Activated CD4-positive, alpha-beta T cell treated with anti-CD3 and anti-CD28 coated beads, Interleukin-2, Interleukin-6, amounts not matched to agents 100 ng/mL and 50 ng/mL, durations not matched to agents 16 hours and 8 hours (primary cell): ENCODE measurements at regions not wholly inside any gene's neighbourhood (a gene's known extent, or its start where the extent isn't known, plus 50 kb on each side); places are given as distances from the start of the nearest gene placed in this dataset.
A peak's percentile ranks its signal among the peaks of the same experiment; 100 is the strongest.

Source experiments
- DNase-seq: peaks from one replicate; pipeline ENCODE4 v3.0.0-alpha.2; 2020

DNA sequence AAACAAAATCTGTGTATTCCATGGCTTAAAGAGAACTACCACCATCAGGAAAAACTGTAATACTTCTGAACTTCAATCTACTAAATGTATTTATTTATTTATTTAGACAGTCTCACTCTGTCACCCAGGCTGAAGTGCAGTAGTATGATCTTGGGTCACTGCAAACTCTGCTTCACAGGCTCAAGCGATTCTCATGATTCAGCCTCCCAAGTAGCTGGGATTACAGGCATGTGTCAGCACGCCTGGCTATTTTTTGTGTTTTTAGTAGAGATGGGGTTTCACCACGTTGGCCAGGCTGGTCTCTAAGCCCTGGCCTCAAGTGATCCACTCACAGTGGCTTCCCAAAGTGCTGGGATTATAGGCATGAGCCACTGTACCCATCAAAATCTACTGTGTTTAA lies 202.3 kb upstream of the POU1F1 start:
- DNase-seq: no peak

DNA sequence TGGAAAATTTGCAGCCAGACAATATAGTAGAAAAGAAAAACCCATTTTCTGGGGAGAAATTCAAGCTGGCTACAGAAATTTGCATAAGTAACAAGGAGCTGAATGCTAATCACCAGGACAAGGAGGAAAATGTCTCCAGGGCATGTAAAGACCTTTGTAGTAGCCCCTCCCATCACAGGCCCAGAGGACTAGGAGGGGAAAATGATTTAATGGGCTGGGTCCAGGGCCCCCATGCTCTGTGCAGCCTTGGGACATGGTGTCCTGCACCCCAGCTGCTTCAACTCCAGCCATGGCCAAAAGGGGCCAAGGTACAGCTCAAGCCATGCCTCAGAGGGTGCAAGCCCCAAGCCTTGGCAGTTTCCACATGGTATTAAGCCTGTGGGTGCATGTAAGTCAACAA lies 197.6 kb upstream of the POU1F1 start:
- DNase-seq: no peak

DNA sequence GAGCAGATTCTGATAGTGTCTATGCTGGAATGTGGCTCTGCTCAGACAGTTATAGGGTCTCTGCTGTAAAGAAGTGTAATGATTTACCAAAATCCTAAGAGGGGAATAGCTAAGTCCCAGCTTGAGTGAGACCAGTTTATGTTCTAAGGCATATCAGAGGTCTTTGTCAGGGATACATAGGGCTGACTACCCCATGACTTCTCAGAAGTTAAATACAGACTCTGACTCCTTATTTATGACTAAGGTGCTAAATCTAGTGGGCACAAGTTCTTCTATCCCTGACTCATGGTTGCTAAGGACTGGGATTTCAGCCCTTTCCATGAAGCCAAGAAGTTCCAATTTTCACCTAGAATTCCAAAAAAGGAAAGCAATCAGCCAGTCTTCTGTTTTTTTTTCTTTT lies 192.6 kb upstream of the POU1F1 start:
- DNase-seq: no peak

DNA sequence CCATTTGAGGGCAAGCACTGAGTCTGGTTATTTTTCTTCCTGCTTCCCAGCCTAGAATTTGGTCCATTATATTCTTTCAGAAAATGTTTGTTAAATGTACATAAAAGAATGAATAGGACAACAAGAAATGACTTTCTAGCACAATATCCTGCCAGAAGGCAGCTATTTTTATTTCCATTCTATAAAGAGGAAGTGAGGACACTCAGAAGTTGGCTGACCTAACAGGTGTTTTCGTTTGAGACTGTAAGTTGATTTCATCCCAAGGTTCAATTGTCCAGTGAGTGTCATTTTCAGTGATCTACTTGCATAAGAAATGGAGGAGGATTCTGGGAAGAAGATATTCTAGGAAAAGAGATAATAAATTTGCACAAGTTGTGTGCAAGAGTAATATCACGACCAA lies 191.9 kb upstream of the POU1F1 start:
- DNase-seq: no peak

DNA sequence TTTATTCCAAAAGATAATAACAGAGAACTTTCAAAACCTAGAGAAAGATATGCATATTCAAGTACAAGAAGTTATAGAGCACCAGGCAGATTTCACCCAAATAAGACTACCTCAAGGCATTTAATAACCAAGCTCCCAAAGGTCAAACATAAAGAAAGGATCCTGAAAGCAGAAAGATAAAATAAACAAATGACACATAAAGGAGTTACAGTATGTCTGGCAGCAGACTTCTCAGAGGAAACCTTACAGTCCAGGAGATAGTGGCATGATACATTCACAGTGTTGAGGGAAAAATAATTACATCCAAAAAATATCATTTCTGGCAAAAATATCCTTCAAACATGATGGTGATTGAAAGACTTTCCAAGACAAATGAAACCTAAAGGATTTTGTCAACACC lies 185.8 kb upstream of the POU1F1 start:
- DNase-seq: no peak

DNA sequence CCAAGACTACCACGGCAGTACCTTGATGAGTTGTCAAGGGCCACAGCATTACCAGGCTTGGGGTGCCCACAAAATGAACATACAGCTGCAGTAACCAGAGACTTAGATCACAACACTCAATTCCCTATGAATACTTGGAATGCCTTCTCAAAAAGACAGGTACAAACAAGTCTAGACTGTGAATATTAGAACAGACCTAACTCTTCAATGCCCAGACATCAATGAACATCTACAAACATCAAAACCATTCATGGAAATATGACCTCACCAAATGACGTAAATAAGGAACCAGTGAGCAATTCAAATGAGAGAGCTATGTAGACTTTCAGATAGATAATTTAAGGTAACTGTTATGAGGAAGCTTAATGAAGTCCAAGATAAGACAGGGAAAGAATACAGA lies 185.1 kb upstream of the POU1F1 start:
- DNase-seq: no peak

DNA sequence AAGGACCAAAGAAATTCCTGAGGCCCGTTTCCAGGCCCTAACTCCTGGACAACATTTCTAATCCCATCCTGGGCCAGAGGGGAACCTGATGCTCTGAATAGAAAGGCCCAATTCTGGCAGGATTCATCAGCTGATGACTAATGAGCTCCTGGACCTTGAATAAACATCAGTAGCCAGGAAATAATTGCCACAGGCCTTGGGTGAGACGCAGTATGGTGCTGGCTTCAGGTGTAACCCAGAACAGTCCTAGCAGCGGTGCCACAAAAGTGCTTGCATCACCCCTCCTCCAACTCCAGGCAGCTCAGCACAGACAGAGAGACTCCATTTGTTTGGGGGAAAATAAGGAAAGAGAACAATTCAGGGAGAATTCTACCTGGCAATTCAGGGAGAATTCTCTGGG lies 184.7 kb upstream of the POU1F1 start:
- no peak for DNase-seq

DNA sequence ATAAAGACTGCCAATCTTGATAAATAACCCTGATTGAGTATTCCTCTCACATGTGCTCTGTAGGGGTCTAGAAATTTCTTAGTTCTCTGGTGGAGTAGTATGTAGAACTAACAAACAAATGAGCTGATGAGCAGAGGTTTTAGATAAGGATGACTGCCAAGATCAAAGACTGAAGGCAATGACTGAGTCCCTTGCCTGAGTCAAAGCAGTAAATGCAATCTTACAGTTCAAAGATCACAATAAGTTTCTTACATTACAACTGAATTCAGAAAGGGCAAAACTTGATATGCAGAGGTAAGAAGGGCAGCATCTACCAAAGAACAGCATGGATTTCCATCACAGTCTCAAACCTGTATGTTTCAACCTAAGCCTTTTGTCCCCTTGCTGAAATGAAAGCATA lies 172.2 kb upstream of the POU1F1 start:
- DNase-seq: no peak

DNA sequence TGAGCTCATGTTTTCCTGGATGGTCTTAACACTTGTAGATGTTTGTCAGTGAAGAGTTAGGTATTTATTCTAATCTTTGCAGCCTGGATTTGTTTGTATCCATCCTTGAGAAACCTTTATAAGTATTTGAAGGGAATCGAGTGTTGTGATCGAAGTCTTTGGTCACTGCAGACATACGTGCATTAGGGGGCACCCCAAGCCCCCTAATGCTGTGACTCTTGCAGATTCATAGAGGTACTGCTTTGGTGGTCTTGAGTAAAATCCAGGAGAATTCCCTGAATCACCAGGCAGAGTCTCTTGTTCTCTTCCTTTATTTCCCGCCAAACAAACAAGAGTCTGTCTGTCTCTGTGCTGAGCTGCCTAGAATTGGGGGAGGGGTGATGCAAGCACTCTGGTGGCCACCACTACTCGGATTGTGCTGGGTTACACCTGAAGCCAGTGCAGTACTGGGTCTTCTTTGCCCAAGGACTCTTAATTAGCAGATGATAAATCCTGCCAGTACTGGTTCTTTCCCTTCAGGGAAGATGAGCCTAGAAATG lies 170.5 kb upstream of the POU1F1 start:
- no peak for DNase-seq

DNA sequence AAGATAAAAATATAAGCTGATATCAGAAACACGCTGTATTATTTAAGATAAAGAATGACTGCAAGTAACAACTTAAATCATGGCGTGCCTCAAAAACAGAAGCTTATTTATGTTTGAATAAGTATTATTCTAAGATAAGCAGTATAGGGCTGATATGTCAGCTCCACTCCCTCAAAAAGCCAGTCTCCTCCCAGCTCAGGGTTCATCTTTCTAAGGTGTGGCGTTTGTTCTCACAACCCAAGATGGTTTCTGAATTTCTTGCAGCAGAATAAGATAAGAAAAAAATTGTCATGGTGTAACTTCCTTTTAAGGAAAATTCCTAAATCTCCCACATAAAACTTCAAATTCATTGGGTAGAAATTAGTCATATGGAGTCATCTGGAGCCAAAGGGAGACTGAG lies 166.1 kb upstream of the POU1F1 start:
- DNase-seq: no peak

DNA sequence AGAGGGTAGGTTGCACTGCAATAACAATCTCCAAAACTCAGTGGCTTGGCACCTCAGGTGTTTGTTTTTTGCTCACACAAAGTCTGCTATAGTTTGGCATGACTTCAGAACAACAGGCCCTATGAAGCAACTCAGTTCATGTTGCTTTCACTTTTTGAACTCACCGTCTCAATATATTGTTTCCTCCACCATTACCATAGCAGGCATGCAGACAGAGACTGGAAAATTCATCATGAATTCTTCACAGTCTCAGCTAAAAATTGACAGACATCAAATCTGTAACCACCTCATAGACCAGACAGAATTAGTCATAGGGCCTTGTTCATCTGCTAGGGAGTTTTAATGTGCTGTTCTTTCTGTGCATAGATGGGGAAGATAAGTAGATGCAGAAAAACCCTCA lies 161.4 kb upstream of the POU1F1 start:
- DNase-seq: peak; percentile 1

DNA sequence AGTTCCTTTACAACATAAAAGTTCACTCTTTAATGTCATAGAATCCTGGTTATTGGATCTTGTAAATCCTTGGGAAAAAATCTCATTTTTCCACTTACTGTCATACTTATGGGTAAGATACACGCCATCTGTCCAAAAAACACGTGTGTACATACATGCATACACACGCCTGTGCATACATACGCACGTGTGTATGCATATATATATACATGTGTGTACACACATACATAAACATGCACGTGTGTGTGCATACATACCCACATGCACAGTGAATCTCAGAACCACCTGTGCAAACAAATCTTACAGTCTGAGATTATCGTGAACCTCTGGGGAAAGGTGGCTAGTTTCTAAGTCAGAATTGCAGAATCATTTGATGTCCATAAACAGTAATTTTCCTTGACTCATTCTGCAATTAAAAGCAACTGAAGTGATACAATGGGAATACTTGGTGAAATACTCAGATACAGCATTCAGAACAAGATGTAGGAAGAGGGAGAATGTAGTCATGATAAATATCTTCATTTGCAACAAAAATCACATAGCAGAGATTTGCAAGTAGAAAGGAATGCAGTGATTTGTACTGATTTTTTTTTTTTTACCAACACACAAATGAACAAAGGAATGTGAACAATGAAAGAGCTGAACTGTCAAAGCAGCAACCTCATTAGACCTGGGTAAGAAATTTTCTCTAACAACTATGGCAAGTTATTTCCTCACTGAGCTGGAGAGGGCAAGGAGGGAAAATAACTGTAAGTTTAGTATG lies 160.6 kb upstream of the POU1F1 start:
- no peak for DNase-seq

DNA sequence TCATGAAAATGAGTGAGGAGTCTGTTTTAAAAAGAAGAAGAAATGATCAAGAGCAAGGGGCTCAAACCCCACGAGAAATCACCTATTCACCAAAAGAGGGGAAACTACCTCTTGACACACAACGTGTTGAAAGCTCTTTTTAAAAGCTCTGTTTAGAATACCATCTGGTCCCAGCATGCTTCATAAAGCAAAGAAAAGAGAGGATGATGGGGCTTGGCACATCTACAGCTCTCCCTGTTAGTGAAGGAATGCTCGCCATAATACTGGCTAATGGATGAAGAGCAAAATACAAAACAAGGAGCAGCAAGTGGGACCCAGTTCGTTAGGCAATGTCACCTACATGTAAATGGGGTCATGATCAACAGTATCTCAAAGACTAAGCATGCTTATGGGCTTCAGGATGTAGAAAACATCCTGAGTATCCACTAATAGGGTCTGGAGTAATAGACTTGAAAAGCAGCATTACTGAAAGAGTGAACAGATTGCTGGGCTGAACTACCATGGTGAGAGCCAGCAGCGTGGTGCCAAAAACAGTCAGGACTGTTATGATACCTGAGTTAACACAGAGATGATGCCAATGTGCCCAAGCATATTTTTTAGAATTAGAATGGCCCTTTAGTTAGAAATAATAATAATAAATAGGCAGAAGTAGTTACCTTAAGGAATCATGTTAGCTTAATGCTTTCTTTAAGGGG lies 159.7 kb upstream of the POU1F1 start:
- no peak for DNase-seq

DNA sequence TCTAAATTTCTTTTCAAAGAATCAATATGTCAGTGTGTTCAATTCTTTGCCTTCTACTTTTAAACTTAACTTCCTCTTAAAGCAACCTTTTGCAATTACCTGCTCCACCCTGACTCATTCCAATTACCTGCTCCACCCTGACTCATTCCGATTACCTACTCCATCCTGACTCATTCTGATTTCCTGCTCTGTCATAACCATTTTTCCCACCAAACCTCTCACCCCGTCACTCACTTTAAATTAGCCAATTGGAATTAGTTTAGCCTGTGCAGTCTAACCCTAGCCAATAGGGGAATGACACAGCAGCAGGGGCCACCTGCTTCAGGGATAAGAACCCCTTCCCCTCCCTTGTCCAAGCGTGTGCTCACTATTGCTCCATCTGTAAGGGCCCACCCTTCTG lies 157.1 kb upstream of the POU1F1 start:
- DNase-seq: peak; percentile 40

DNA sequence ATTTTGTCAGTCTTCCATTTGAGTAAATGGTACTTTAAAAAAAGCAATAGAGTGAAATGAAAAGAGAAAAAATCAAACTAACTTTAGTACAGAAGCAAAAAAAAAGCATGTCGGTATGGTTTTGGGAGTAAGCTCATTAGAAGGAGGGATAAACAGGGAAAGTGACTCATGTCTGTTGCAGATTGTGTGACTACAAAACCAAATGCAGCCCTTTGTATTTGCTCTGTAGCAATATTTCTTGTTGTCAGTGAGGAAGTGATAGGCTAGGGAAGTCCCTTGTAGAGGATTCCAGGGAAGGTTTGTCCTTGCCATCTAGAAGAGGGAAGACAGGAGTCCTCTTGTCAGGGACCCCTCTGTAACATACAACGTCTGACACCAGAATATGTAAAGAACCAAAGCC lies 150.5 kb upstream of the POU1F1 start:
- DNase-seq: no peak

DNA sequence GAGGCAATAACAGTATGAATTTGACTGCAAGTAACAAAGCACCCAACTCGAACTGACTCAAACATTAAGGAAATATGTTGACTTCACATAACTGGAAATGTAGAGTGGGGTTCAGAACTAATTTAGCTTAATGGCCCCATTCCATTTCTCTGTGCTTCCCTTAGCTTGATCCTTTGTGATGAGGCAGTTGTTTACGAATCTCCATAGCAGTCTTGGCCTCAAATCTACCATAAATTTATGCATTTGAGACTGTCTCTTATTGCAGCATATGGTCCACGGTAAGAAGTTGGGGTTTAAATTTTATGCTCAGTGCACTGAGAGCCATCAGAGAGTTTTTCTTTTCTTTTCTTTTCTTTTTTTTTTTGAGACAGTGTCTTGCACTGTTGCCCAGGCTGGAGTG lies 148.7 kb upstream of the POU1F1 start:
- DNase-seq: no peak

DNA sequence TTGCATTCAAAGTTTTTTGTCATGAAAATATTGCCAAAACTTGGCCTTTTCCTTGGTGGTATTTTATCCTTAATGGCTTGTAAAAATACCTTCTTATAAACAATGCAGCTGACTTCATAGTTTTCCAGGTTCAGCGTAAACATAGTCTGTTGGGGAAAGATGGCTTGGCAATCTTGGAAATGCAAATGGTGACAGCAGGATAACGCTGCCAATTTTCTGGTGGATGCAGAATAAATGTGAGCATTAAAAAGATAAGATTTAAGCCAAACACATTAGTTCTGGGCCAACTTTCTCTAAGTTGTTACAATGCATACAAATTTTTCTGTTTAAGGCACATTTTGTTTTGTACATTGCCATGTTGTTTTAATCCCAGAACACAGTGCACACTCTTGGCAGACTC lies 147.0 kb upstream of the POU1F1 start:
- DNase-seq: no peak

DNA sequence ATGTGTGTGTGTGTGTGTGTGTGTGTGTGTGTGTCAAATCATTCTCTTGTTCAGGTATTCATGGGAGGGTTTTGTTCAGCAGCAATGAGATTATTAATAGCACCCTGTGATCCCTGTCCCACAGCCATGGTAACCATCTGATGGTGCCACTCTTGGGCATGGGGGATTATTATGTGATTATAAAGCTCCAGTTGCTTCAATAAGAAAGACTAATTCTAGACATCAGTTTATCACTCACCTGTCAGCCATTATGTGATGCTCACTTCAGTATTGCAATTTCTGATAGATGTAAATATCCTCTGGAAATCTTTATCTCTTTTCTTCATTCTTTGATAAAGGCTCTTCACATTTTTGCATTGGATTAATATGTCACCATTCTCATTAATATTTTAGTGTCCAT lies 145.9 kb upstream of the POU1F1 start:
- no peak for DNase-seq

DNA sequence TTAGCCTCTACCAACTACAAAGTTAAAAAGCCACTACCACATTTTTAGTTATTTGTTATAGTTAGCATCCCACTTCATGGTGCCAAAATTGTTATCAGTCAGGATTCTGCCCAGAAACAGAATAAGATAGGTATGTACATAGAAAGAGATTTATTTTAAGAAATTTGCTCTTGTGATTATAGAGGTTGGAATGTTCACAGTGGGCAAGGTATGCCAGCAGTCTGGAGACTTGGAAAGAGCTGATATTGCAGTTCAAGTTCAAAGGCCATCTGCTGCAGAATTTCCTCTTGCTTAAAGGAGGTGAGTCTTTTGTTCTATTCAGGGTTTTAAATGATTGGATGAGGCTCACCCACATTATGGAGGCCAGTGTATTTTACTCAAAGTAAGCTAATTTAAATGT lies 143.8 kb upstream of the POU1F1 start:
- DNase-seq: no peak

DNA sequence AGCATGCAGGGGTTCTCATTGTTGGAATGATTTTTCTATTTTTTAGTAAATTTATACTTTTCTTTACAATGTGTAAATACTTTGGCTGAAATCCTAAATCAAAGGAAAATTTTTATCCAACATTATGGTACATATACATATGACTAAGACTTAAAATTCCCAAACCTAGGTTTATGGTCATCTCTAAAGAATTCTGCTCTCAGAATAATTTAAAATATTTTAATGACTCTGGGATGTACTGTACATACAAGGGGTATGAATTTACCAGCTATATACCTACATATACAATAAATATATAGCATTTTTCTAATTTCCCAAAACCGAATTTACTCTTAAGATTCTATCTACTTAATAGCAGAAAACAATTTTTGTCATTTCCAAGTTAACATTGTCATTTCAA lies 137.9 kb upstream of the POU1F1 start:
- no peak for DNase-seq

DNA sequence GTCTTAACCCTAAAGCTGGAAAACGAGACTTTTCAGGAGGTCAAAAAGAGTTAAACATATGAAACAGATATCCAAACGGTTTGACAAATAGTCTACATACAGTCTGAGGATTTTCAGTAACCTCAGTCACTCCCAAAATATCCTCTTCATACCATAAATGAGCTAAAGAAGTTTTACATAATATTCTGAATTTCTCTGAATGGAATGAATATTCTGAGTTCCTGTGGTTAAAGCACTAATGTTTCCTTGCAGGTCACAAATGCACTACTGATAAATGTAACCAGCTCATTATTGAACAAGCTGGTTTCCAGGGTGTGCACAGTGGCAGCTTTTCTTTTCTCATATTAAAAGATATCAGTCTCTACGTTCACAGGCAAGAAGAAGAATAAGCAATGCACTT lies 137.4 kb upstream of the POU1F1 start:
- DNase-seq: no peak

DNA sequence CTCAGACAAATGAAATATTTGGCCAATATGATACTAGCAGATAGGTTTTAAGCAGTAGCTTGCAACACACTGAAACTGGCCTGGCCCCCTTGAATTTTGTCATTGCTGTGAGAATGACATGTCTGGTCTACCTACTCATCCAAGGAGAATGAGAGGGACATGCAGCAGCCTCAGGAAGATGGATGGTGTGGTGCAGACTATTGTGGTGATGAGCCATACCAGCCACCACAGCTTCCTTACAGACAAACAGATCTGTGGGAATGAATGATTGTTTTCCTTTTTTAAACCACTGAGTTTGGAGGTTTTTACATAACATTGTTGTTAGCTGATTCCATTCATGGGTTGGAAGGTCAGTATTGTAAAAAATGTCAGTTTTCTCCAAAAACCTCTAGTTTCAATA lies 133.7 kb upstream of the POU1F1 start:
- DNase-seq: no peak

DNA sequence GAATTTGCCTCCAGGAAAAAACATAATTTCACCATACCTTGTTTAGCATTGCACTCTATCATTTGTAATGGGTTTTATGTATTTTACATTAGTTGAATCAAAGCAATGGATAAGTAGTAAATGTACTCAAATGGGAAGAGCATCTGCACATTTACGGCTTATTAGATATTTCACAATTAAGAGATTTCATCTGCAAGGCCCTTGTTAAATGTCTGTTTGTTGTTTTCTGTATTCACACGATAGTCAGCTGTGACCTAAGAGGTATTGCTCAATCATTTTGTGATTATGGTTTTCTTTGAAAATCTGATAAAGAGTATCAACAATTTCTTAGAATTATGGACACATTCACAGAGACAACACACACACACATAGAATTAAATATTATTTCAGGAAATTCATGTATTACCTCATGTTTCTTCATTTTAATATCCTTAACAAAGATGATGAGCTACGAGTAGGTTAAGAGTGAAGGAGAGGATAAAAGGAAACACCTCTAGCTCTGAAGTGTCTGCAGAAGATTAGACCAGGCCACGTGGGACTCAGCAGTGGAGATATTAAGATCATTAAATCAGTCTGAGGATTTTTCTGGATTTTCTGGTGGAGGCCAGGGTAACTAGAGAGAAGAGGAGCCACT lies 121.9 kb upstream of the POU1F1 start:
- DNase-seq: no peak

DNA sequence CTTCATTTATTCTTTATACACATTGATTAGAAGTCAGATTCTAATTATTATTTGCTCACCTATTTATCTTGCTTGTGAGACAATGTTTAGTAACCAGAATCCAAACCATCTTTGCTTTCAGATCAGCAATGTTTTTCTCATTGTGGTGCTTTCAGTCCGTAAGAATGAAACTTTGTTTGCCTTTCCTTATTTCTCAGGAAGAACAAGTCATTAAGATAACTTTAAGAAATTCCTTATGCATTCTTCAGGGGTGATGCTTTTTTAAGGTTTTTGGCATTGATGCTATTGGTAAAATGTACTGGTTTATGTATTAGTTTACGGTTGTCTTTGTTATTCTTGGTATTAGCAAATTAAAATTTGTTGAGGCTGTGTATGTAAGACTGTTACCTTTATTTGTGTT lies 120.8 kb upstream of the POU1F1 start:
- no peak for DNase-seq
